Stomach (tissue), 8 donors: ENCODE measurements at regions not wholly inside any gene's neighbourhood (a gene's known extent, or its start where the extent isn't known, plus 50 kb on each side); places are given as distances from the start of the nearest gene placed in this dataset.

Experiments used
- DNase-seq, 2 donors: peaks; one replicate each; pipeline versions ENCODE4 v3.0.0 to v3.0.0-alpha.2; 2013 to 2019
- H3K27ac ChIP-seq, 5 donors: fragments of 200-600 bp in 4 of 5; sonication (generic) in 4 of 5; one replicate each; pipeline ENCODE4 v1.5.1; 2013 to 2019; ENCODE audit warnings: mild to moderate bottlenecking in 1 of 5, moderate library complexity in 1 of 5
- H3K27me3 ChIP-seq, 3 donors: fragments of 200-600 bp; sonication (generic); one replicate each; pipeline ENCODE4 v1.5.1; 2017 to 2019; ENCODE audit warnings: mixed run types in 1 of 3
- H3K36me3 ChIP-seq, 4 donors: fragments of 200-600 bp; sonication (generic); 1 replicate in 3 of 4; 2 replicates in 1 of 4; pipeline ENCODE4 v1.5.1; 2016 to 2019
- H3K4me1 ChIP-seq, 4 donors: fragments of 200-600 bp; sonication (generic); one replicate each; pipeline ENCODE4 v1.5.1; 2016 to 2019
- H3K4me3 ChIP-seq, 4 donors: fragments of 200-600 bp; sonication (generic) in 3 of 4; one replicate each; pipeline ENCODE4 v1.5.1; 2016 to 2019; ENCODE audit warnings: mild to moderate bottlenecking in 1 of 4
- H3K9me3 ChIP-seq, 4 donors: fragments of 200-600 bp; sonication (generic); one replicate each; pipeline ENCODE4 v1.5.1; 2016 to 2019
- CTCF ChIP-seq, 7 experiments: fragments of 450-650 bp in 4 of 7; fragments of 200-600 bp in 3 of 7; sonication (generic) in 3 of 7; IDR thresholded peaks; one replicate each; pipeline ENCODE4 v1.5.1; 2016 to 2019; ENCODE audit warnings: antibody characterized with exemption in 7 of 7, control low read depth in 2 of 7, mild to moderate bottlenecking in 1 of 7
- EP300 ChIP-seq: sonication (generic); formaldehyde crosslinking; IDR thresholded peaks from one replicate; pipeline ENCODE4 v1.6.1; 2017; ENCODE audit warnings: antibody characterized with exemption
- POLR2A ChIP-seq, 4 donors: fragments of 450-650 bp; IDR thresholded peaks; one replicate each; pipeline ENCODE4 v1.6.1; 2016; ENCODE audit warnings: antibody characterized with exemption in 4 of 4, control low read depth in 2 of 4, mild to moderate bottlenecking in 1 of 4, moderate library complexity in 1 of 4
- POLR2AphosphoS5 ChIP-seq, 3 donors: sonication (generic); formaldehyde crosslinking; IDR thresholded peaks; one replicate each; pipeline ENCODE4 v1.6.1; 2016; ENCODE audit warnings: antibody characterized with exemption in 3 of 3
- WGBS, 5 donors: extraction: QIAGEN DNeasy Blood & Tissue Kit in 3 of 5; methylation state at CpG; one replicate each; pipeline versions ENCODE4 v1.1.5 to v1.1.7; 2013 to 2018; 5-methylcytosine and 5-hydroxymethylcytosine counted together
- intact Hi-C: fragments of 100-400 bp; cut with DNase I; formaldehyde crosslinking; loops from one replicate; pipeline ENCODE4 v1.15.1; 2023; ENCODE audit warnings: low total_unique reads
- donor health status: healthy with polysubstance abuse.
- donor health status: Bipolar disorder and iron deficiency.
- donor health status: healthy.

- Histone ChIP-seq H3K9me3 (peaks cover 0 to 28% (median 16%) of the 10 kb centered on the region in 4 donors), H3K27ac (no peak overlapping the region), H3K36me3 (no peaks in the 10 kb centered on the region), H3K4me3 (no peak overlapping the region), H3K4me1 (no peaks in the 10 kb centered on the region), H3K27me3 (no peaks in the 10 kb centered on the region)
- TF ChIP-seq POLR2A (IDR thresholded peaks at IDR 0.05) (no peak), POLR2AphosphoS5 (IDR thresholded peaks at IDR 0.05) (no peak), CTCF (IDR thresholded peaks at IDR 0.05) (no peak), EP300 (no peak)
- no peak for DNase-seq
- 75 to 86% (median 80%) methylated on average over 3 of the region's 3 CpGs for WGBS, 5 donors
- intact Hi-C loops: no loop called here
Measured at GRCh38 chr12:85654456-85654840, 181.8 kb downstream of the RASSF9 start.

DNA sequence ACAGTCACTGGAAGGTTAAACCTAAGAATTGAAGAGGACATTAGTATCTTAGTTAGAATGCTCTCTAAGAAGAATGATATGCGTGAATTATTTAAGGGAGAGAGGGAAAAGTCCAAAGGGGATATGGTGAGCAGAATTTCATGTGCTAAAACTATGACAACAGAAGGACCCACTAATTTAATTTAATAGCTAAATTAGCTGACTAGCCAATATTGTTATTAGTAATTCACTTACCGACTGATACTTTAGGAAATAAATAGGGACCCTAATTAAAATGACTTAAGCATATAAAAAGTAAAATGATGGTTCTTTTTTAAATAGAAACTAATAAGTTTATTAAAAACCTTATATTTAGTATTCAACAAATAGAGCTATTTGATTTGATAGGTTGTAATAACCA, 179.6 kb downstream of the RASSF9 start:
- Histone ChIP-seq H3K4me3 (no peak overlapping the region), H3K27ac (no peak overlapping the region), H3K27me3 (no peaks in the 10 kb centered on the region), H3K36me3 (no peaks in the 10 kb centered on the region), H3K4me1 (no peaks in the 10 kb centered on the region), H3K9me3 (peaks cover 0 to 39% (median 11%) of the 10 kb centered on the region in 4 donors)
- no peak for TF ChIP-seq CTCF (IDR thresholded peaks at IDR 0.05)
- TF ChIP-seq POLR2A (IDR thresholded peaks at IDR 0.05): no peak
- no peak for TF ChIP-seq EP300
- TF ChIP-seq POLR2AphosphoS5 (IDR thresholded peaks at IDR 0.05): no peak
- intact Hi-C loops: no loop called here
- WGBS, 5 donors: 88 to 99% (median 96%) methylated on average over 2 of the region's 2 CpGs
- no peak for DNase-seq

- intact Hi-C loops: no loop called here
Measured at GRCh38 chr12:85657251-85657650, 179.0 kb downstream of the RASSF9 start.

GRCh38 chr12:85657836-85658630, 178.2 kb downstream of the RASSF9 start:
- Histone ChIP-seq H3K27ac (no peak overlapping the region), H3K9me3 (peaks cover 0 to 34% (median 11%) of the 10 kb centered on the region in 4 donors), H3K4me1 (no peaks in the 10 kb centered on the region), H3K4me3 (no peak overlapping the region), H3K36me3 (no peaks in the 10 kb centered on the region), H3K27me3 (no peaks in the 10 kb centered on the region)
- 74 to 100% (median 90%) methylated on average over 2 of the region's 2 CpGs for WGBS, 5 donors
- intact Hi-C loops: no loop called here
- DNase-seq: no peak
- TF ChIP-seq CTCF (IDR thresholded peaks at IDR 0.05) (no peak), POLR2AphosphoS5 (IDR thresholded peaks at IDR 0.05) (no peak), EP300 (no peak), POLR2A (IDR thresholded peaks at IDR 0.05) (no peak)

More at GRCh38 chr12:85657251-85657650, 179.0 kb downstream of the RASSF9 start:
- no peak for DNase-seq
- Histone ChIP-seq H3K27me3 (no peaks in the 10 kb centered on the region), H3K9me3 (peaks cover 0 to 39% (median 11%) of the 10 kb centered on the region in 4 donors), H3K4me1 (no peaks in the 10 kb centered on the region), H3K4me3 (no peak overlapping the region), H3K27ac (no peak overlapping the region), H3K36me3 (no peaks in the 10 kb centered on the region)
- no peak for TF ChIP-seq EP300
- no peak for TF ChIP-seq CTCF (IDR thresholded peaks at IDR 0.05)
- no peak for TF ChIP-seq POLR2AphosphoS5 (IDR thresholded peaks at IDR 0.05)
- no peak for TF ChIP-seq POLR2A (IDR thresholded peaks at IDR 0.05)
- 41 to 79% (median 45%) methylated on average over 2 of the region's 2 CpGs for WGBS, 5 donors
